HepG2 (cell line): ENCODE measurements at regions not wholly inside any gene's neighbourhood (a gene's known extent, or its start where the extent isn't known, plus 50 kb on each side); places are given as distances from the start of the nearest gene placed in this dataset.

ENCODE experiments used
- ATAC-seq: fragments of 200-7000 bp; cut with Tn5 transposase; 3 replicates; pipeline ENCODE4 v1.9.1; 2020; ENCODE audit warnings: mild to moderate bottlenecking, moderate library complexity
- BruUV-seq: library from RNA; stranded (reverse); fragments of 400-500 nt; replicated peaks from 2 replicates; lab custom pipeline; 2021; lab: Mats Ljungman, UMichigan
- CTCF ChIA-PET: fragments of 300-600 bp; formaldehyde crosslinking; extraction: SDS; loops from one replicate; lab custom pipeline; 2021; ENCODE audit warnings: low total read pairs, inconsistent platforms, low intra/inter-chr PET ratio; lab: Yijun Ruan, JAX
- POLR2A ChIA-PET: fragments of 350-600 bp; sonication (Branson Sonifier 250); formaldehyde crosslinking; loops from one replicate; lab custom pipeline; 2020; ENCODE audit warnings: antibody characterized with exemption, inconsistent platforms; lab: Yijun Ruan, JAX
- DNase-seq: peaks from one replicate; pipeline ENCODE4 v3.0.0-alpha.2; 2015; ENCODE audit warnings: low spot score
- FAIRE-seq: peaks from 3 replicates; lab custom pipeline; 2011; peaks lifted over from hg19 to GRCh38; lab: Jason Lieb, UNC
- H2AFZ ChIP-seq: one replicate; pipeline ENCODE4 v1.6.1; 2011; ENCODE audit warnings: low read length, inconsistent platforms
- H3K27ac ChIP-seq: fragments of 300-600 bp; 3 replicates; pipeline ENCODE4 v1.8.0; 2011; ENCODE audit warnings: mixed run types, mild to moderate bottlenecking, mixed read lengths, low read length, inconsistent platforms; ENCODE audit not compliant: insufficient read depth; ENCODE audit errors: extremely low read length
- H3K27me3 ChIP-seq, 2 experiments: fragments of 200-600 bp in 1 of 2; 2 replicates in 1 of 2; 3 replicates in 1 of 2; pipeline versions ENCODE4 v1.6.0 to v1.8.0; 2011; ENCODE audit warnings: low read length in 2 of 2, mild to moderate bottlenecking in 2 of 2, moderate library complexity in 2 of 2, inconsistent platforms in 1 of 2; ENCODE audit not compliant: insufficient read depth in 2 of 2, control insufficient read depth in 1 of 2
- H3K36me3 ChIP-seq, 2 experiments: fragments of 200-600 bp in 1 of 2; replicated peaks in 1 of 2; 2 replicates in 1 of 2; 3 replicates in 1 of 2; pipeline versions ENCODE4 v1.5.1 to v1.8.0; 2011; ENCODE audit warnings: low read length in 2 of 2, inconsistent platforms in 1 of 2; ENCODE audit not compliant: insufficient read depth in 2 of 2, control insufficient read depth in 1 of 2
- H3K4me1 ChIP-seq: 2 replicates; pipeline ENCODE4 v1.5.1; 2012; ENCODE audit warnings: low read length, inconsistent platforms; ENCODE audit not compliant: insufficient read depth
- H3K4me2 ChIP-seq: 2 replicates; pipeline ENCODE4 v1.6.0; 2011; ENCODE audit warnings: low read depth, low read length, inconsistent platforms
- H3K4me3 ChIP-seq, 3 experiments: fragments of 200-600 bp in 1 of 3; sonication (generic), shearing (Covaris generic) in 1 of 3; replicated peaks in 1 of 3; 2 replicates each; pipeline ENCODE4 v1.5.1; 2011 to 2016; ENCODE audit warnings: low read length in 3 of 3, inconsistent platforms in 2 of 3, low read depth in 2 of 3, mild to moderate bottlenecking in 2 of 3, control low read depth in 1 of 3, mixed read lengths in 1 of 3; ENCODE audit not compliant: insufficient read depth in 1 of 3
- H3K79me2 ChIP-seq: one replicate; pipeline ENCODE4 v1.6.1; 2011; ENCODE audit warnings: low read length, inconsistent platforms; ENCODE audit not compliant: insufficient read depth
- H3K9ac ChIP-seq: 2 replicates; pipeline ENCODE4 v1.6.0; 2011; ENCODE audit warnings: mild to moderate bottlenecking, low read depth, low read length, inconsistent platforms; ENCODE audit not compliant: insufficient read depth
- H3K9me3 ChIP-seq: 2 replicates; pipeline ENCODE4 v1.5.1; 2012; ENCODE audit warnings: mild to moderate bottlenecking, low read length
- H4K20me1 ChIP-seq: 2 replicates; pipeline ENCODE4 v1.6.0; 2011; ENCODE audit warnings: inconsistent platforms, mild to moderate bottlenecking, low read length, moderate library complexity; ENCODE audit not compliant: insufficient read depth
- FOSL1 ChIP-seq: sonication (generic); formaldehyde crosslinking; IDR thresholded peaks from 2 replicates; pipeline ENCODE4 v1.9.0; 2021; ENCODE audit warnings: missing genetic modification reagents, borderline replicate concordance
- GZF1 ChIP-seq: sonication (generic); formaldehyde crosslinking; IDR thresholded peaks from 2 replicates; pipeline ENCODE4 v1.5.1; 2020; ENCODE audit warnings: mild to moderate bottlenecking, missing genetic modification reagents
- HMGA1 ChIP-seq: sonication (generic); formaldehyde crosslinking; conservative IDR thresholded peaks from 2 replicates; pipeline ENCODE4 v1.4.0; 2020; ENCODE audit warnings: missing genetic modification reagents
- RFXAP ChIP-seq: sonication (generic); formaldehyde crosslinking; IDR thresholded peaks from 2 replicates; pipeline ENCODE4 v1.4.0; 2020; ENCODE audit warnings: missing genetic modification reagents, borderline replicate concordance
- ZMYM2 ChIP-seq: sonication (generic); formaldehyde crosslinking; IDR thresholded peaks from 2 replicates; pipeline ENCODE4 v1.8.0; 2022; ENCODE audit warnings: mild to moderate bottlenecking, missing genetic modification reagents
- ZNF180 ChIP-seq: sonication (generic); formaldehyde crosslinking; IDR thresholded peaks from 2 replicates; pipeline ENCODE4 v1.4.0; 2020; ENCODE audit warnings: low read depth, missing genetic modification reagents, borderline replicate concordance
- ZNF33B ChIP-seq: sonication (generic); formaldehyde crosslinking; IDR thresholded peaks from 2 replicates; pipeline ENCODE4 v1.5.1; 2020; ENCODE audit warnings: mild to moderate bottlenecking, missing genetic modification reagents
- ZNF468 ChIP-seq: sonication (generic); formaldehyde crosslinking; IDR thresholded peaks from 2 replicates; pipeline ENCODE4 v1.8.0; 2022; ENCODE audit warnings: mild to moderate bottlenecking, moderate library complexity, missing genetic modification reagents
- ZNF569 ChIP-seq: sonication (generic); formaldehyde crosslinking; IDR thresholded peaks from 2 replicates; pipeline ENCODE4 v1.5.0; 2020; ENCODE audit warnings: mild to moderate bottlenecking, missing genetic modification reagents, moderate library complexity, borderline replicate concordance
- ZNF629 ChIP-seq: sonication (generic); formaldehyde crosslinking; conservative IDR thresholded peaks from 2 replicates; pipeline ENCODE4 v1.5.0; 2020; ENCODE audit warnings: missing genetic modification reagents
- ZNF883 ChIP-seq: sonication (generic); formaldehyde crosslinking; IDR thresholded peaks from 2 replicates; pipeline ENCODE4 v1.5.1; 2020; ENCODE audit warnings: mild to moderate bottlenecking, missing genetic modification reagents; ENCODE audit errors: not compliant biosample characterization
- ZSCAN9 ChIP-seq: IDR thresholded peaks from 2 replicates; pipeline ENCODE4 v1.6.1; 2016; ENCODE audit warnings: borderline replicate concordance
- WGBS: methylation state at CpG from one replicate; pipeline ENCODE4 v1.1.6; 2017; ENCODE audit warnings: low lambda C conversion rate; 5-methylcytosine and 5-hydroxymethylcytosine counted together
- in situ Hi-C: cut with HindIII; loops from 2 replicates; pipeline ENCODE4 v1.10.0; 2017; ENCODE audit warnings: low pct_unique_long_range_greater_than_20kb; ENCODE audit not compliant: extremely low pct_ligation_motif_present
- intact Hi-C: fragments of 100-400 bp; cut with micrococcal nuclease; formaldehyde crosslinking; loops from one replicate; pipeline ENCODE4 v1.10.0; 2022; ENCODE audit not compliant: unreplicated experiment
- TF ChIP-seq, protein P1 (sequence below): sonication (generic); formaldehyde crosslinking; IDR thresholded peaks from 2 replicates; pipeline ENCODE4 v1.4.0; 2020; ENCODE audit warnings: missing genetic modification reagents
- TF ChIP-seq, protein P2 (sequence below): sonication (generic); formaldehyde crosslinking; IDR thresholded peaks from 2 replicates; pipeline ENCODE4 v1.5.1; 2020; ENCODE audit warnings: mild to moderate bottlenecking, moderate library complexity, missing genetic modification reagents

DNA sequence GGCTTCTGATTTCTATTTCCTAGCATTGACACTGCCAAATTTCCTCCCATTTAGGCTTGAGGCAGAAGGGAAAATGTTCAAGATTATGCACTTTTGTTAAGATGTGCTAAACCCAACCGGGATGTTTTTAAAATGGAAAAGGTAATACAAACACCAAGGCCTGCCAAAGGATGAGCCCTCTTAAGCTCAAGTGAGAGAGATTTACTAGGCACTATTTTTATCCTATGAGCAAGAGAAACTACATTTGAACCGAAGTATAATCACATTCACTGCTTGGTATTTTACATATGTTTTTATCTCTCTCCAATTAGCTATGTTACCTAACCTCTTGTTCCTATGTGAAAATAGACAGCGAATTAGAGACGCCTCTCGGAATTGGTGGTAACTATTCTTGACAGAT is 295.8 kb downstream of the GABRB3 start:
- POLR2A ChIA-PET = no interaction called here
- WGBS = 19% methylated on average over 5 of the region's 5 CpGs
- no peak for ATAC-seq
- H2AFZ ChIP-seq = no peak overlapping the region
- TF ChIP-seq ZMYM2 (CRISPR knock-in tag) (no peak), ZNF33B (CRISPR knock-in tag) (no peak), GZF1 (no peak), RFXAP (CRISPR knock-in tag) (no peak), ZSCAN9 (CRISPR knock-in tag) (no peak), ZNF180 (CRISPR knock-in tag) (no peak)
- TF ChIP-seq, protein P1, sequence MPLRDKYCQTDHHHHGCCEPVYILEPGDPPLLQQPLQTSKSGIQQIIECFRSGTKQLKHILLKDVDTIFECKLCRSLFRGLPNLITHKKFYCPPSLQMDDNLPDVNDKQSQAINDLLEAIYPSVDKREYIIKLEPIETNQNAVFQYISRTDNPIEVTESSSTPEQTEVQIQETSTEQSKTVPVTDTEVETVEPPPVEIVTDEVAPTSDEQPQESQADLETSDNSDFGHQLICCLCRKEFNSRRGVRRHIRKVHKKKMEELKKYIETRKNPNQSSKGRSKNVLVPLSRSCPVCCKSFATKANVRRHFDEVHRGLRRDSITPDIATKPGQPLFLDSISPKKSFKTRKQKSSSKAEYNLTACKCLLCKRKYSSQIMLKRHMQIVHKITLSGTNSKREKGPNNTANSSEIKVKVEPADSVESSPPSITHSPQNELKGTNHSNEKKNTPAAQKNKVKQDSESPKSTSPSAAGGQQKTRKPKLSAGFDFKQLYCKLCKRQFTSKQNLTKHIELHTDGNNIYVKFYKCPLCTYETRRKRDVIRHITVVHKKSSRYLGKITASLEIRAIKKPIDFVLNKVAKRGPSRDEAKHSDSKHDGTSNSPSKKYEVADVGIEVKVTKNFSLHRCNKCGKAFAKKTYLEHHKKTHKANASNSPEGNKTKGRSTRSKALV (CRISPR knock-in tag) = no peak
- TF ChIP-seq, all 625 proteins: peak for 0
- H3K4me2 ChIP-seq = no peak overlapping the region
- FAIRE-seq (no peak), DNase-seq (no peak)
- no peak overlapping the region for H3K4me3 ChIP-seq
- no peak overlapping the region for H3K9ac ChIP-seq
- intact Hi-C loops (no loop called here), in situ Hi-C loops (no loop called here)
- no TSS peak for BruUV-seq
- no peaks in the 10 kb centered on the region for H3K4me1 ChIP-seq
- H4K20me1 ChIP-seq = no peaks in the 10 kb centered on the region
- H3K27me3 ChIP-seq = no peaks in the 10 kb centered on the region
- no peak overlapping the region for H3K27ac ChIP-seq
- H3K9me3 ChIP-seq = peaks cover 96% of the 10 kb centered on the region
- CTCF ChIA-PET = no interaction called here
- no peaks in the 10 kb centered on the region for H3K36me3 ChIP-seq
- H3K79me2 ChIP-seq = no peaks in the 10 kb centered on the region

DNA sequence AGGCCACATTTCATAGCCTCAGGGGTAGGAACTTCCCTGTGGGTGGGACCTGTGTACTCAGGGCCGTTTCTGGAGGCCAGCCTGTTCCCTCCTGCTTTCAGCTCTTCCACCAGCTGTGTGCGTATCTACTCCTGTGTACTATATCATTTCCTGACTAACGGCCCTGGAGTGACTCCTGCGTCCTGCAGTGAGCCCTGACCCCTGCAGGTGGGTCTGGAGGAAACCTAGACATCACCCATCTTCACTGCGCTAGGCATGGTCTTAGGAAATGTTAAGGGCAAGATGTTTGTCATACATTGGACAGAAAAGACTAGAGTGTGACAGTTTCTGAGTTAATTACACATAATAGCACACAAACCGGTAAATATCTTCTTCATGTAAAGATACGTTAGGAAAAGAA is 297.3 kb downstream of the GABRB3 start:
- Histone ChIP-seq H3K79me2 (no peaks in the 10 kb centered on the region), H3K9me3 (peaks cover 98% of the 10 kb centered on the region), H3K27ac (no peak overlapping the region), H3K27me3 (no peaks in the 10 kb centered on the region), H3K4me3 (no peak overlapping the region), H3K4me2 (no peak overlapping the region), H3K36me3 (no peaks in the 10 kb centered on the region)
- WGBS = 31% methylated on average over 4 of the region's 7 CpGs
- ChIA-PET CTCF (no interaction called here), POLR2A (no interaction called here)
- in situ Hi-C loops = no loop called here
- ATAC-seq = no peak
- BruUV-seq = no TSS peak
- intact Hi-C loops = no loop called here
- TF ChIP-seq HMGA1 (CRISPR knock-in tag) (no peak), ZNF883 (CRISPR knock-in tag) (no peak), FOSL1 (no peak), ZNF629 (CRISPR knock-in tag) (no peak), ZNF468 (CRISPR knock-in tag) (no peak), ZNF569 (CRISPR knock-in tag) (no peak)
- TF ChIP-seq, protein P2, sequence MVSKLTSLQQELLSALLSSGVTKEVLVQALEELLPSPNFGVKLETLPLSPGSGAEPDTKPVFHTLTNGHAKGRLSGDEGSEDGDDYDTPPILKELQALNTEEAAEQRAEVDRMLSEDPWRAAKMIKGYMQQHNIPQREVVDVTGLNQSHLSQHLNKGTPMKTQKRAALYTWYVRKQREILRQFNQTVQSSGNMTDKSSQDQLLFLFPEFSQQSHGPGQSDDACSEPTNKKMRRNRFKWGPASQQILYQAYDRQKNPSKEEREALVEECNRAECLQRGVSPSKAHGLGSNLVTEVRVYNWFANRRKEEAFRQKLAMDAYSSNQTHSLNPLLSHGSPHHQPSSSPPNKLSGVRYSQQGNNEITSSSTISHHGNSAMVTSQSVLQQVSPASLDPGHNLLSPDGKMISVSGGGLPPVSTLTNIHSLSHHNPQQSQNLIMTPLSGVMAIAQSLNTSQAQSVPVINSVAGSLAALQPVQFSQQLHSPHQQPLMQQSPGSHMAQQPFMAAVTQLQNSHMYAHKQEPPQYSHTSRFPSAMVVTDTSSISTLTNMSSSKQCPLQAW (CRISPR knock-in tag) = no peak
- TF ChIP-seq, all 625 proteins: peak for 0
- DNase-seq = no peak
- H4K20me1 ChIP-seq = no peaks in the 10 kb centered on the region
- no peak overlapping the region for H2AFZ ChIP-seq
- H3K4me1 ChIP-seq = no peaks in the 10 kb centered on the region
- FAIRE-seq = no peak
- no peak overlapping the region for H3K9ac ChIP-seq
